ENCODE measurements at regions not wholly inside any gene's neighbourhood (a gene's known extent, or its start where the extent isn't known, plus 50 kb on each side); places are given as distances from the start of the nearest gene placed in this dataset.
"Not testable (repeated sequence)": the region's sequence is repeated elsewhere in the genome, so short reads cannot be mapped to it uniquely, and the experiment has no call there.

DNA sequence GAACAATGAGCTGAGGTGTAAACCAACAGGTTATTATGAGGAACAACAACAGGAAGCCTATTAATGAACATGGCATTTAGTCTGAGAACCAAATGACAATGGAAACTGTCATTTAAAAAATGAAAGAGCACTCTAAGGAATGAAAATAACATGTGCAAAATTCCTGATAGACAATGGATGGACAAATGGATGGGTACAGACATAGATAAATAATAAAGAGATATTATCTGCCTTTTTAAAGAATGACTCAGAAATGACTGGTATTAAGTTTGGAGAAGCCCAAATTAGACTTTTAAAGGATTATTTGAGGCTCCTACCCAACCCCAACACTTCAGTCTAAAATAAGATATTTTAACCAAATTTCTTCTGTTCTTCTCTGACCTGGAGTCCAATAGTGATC, 650.5 kb upstream of the ZNF385D start:
- no peak for DNase-seq

DNA sequence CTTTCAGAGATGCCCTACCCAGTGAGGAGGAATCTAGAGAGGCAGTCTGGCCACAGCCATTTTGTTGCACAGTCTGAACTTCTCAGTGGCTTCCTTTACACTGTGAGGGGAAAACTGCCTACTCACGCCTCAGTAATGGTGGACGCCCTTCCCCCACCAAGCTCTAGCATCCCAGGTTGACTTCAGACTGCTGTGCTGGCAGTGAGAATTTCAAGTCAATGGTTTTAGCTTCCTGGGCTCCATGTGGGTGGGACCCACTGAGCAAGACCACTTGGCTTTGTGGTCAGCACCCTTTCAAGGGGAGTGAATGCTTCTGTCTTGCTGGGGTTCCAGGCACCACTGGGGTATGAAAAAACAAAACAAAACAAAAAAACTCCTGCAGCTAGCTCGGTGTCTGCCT, 663.2 kb upstream of the ZNF385D start:
- DNase-seq, result no peak

DNA sequence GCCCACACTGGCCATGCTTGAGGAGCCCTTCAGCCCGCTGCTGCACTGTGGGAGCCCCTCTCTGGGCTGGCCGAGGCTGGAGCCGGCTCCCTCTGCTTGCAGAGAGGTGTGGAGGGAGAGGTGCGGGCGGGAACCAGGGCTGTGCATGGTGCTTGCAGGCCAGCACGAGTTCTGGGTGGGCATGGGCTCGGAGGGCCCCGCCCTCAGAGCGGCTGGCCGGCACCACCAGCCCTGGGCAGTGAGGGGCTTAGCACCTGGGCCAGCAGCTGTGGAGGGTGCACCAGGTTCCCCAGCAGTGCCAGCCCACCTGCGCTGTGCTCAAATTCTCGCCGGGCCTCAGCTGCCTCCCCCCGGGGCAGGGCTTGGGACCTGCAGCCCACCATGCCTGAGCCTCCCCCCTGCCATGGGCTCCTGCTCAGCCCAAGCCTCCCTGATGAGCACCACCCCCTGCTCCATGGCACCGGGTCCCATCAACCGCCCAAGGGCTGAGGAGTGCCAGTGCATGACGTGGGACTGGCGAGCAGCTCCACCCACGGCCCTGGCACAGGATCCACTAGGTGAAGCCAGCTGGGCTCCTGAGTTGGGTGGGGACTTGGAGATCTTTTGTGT, 665.9 kb upstream of the ZNF385D start:
- DNase-seq, result not testable (repeated sequence)

DNA sequence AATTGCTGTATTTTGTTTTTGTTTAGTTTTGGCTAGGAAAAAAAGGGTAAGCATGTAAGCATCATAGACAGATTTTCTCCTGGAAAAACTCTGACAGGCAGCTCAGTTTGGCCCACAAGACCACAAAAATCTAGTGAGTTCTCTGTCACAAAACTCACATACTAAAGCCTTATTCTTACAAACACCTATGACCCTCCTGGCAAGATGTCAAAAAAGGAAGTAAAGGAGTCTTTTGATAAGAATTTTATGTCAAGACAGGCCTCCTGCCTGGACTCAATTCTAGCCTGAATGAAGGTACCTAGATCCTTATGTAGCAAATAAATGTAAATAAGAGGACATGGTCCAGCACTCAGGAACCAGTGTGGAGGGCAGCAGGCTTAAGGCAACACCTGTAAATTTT, 668.3 kb upstream of the ZNF385D start:
- DNase-seq, result no peak

DNA sequence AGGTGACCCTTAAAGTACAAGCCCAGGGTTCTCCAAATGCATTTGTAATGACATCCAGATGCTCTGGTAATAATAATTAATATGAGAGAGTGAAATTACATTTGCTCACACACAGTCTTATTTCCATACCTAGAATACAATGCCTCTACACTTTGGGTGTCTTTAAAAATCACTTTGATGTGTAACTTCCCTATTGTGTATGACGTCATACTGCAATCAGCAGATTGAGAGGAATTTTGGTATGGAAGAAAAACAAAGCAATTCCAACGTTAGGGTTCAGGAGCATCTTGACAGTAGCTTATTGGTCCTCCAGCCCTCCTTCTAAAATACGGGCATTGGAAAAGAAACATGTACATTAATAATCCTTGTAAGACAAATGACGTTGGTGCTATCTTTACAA, 670.6 kb upstream of the ZNF385D start:
- no peak for DNase-seq

DNA sequence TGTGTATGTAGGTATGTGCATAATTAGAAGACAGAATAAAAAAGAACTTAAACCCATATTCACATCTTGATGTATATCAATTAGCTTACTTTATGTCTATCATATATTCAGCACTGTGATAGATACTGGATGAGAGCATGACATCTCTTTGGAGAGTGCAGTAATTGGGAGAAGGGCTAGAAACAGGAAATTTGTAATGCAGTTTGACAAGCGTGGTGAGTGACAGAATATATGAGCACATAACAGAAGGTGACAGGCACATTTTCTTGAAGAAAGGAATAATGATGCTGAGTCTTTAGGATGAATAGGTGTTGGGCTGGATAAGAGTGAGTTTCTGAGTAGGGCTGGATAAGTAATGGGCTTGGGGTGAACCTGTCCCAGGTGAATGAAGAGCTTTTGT, 680.3 kb upstream of the ZNF385D start:
- no peak for DNase-seq

DNA sequence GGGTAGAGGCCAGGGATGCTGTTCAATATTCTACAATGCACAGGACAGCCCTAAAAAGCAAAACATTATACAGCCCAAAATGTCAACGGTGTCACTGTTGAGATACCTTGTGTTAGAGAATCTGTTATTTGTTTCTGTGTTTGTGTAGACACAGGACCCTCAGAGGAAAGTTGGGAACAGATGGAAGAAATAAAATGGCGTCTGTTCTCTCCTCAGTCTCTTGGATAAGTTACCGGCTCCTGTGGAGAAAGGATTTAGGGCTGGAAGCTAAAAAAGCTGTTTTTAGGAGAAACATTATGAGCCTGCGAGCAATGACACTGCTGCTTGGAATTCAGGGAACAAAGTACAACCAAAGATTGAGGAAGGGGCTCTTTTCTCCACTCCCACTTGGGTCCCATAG, 688.6 kb upstream of the ZNF385D start:
- no peak for DNase-seq

DNA sequence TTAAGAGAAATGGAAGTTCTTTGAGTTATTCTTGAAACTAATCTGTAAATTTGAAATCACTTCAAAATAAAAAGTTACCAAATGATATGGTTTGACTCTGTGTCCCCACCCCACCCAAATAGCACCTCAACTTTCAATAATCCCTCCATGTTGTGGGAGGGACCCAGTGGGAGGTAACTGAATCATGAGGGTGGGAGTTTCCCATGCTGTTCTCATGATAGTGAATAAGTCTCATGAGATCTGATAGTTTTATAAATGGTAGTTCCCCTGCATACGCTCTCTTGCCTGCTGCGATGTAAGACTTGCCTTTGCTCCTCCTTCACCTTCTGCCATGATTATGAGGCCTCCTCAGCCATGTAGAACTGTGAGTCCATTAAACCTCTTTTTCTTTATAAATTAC, 690.7 kb upstream of the ZNF385D start:
- DNase-seq, result no peak

DNA sequence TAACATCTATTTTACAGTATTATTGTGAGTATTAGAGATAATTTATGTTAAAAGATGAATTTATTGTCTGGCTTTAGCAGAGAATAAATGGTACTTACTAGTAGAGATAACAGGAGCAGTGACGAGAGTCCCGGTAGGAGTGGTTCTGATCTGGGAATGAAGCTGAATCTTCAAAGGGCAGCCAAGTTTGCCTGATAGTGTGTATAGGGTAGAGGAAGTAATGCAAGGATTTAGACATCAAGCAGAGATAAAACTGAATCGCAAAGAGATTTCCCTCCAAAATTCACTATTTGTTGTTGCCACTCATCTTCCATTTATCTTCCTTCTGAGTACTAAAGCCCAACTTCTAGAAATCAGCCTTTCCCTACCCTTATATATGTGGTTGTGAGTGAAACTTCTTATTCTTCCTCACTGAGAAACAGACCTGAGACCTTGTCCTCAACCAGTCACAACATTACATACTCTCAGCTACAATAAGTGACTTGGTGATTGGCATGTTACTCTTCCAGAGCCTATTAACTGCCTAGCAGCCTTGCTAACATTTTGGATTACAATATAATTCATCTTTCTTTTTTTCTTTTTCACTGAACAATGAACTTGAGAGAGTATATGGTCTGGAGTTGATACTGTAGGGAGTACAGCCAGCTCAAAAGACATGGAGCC, 692.7 kb upstream of the ZNF385D start:
- DNase-seq, result no peak

DNA sequence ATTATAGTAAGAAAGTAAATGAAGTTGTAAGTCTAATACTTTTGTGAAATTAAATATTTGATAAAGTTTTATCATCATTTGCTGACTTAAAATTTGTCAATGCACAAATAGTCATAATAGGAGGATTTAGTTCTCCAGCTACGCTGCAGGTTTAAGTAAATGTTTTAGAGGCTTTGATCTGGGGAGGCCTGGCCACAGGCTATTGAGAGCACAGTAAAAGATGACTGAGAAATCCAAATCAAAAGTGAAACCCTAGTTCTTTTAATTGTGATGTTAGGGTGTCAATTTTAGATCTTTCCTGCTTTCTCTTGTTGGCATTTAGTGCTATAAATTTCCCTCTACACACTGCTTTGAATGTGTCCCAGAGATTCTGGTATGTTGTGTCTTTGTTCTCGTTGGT, 694.3 kb upstream of the ZNF385D start:
- not testable (repeated sequence) for DNase-seq

DNA sequence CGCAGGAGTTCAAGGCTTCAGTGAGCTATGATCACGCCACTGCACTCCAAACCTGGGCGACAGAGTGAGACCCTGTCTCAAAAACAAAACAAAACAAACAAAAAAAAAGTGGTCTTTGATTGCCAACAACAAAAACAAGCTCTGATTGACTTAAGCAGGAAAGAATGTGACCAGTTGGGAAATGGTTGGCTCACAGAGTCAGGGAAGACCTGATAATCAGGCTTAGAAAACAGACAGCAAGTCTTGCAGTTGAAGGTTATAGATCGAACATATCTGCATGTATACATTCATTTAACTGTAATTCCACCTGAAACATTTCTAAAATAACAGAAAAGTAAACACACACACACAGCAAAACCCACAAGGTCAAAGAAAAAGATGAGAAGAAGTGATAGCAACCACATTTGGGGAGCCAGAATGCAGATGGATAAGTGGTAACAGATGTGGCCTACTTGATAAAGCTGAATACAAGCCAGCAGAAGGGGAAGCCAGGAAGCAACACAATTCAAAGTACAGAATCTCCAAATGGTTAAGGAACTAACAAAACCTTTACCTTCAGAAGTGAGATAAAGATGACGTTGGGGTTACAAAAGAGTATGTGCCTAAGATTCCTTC, 699.9 kb upstream of the ZNF385D start:
- no peak for DNase-seq

DNA sequence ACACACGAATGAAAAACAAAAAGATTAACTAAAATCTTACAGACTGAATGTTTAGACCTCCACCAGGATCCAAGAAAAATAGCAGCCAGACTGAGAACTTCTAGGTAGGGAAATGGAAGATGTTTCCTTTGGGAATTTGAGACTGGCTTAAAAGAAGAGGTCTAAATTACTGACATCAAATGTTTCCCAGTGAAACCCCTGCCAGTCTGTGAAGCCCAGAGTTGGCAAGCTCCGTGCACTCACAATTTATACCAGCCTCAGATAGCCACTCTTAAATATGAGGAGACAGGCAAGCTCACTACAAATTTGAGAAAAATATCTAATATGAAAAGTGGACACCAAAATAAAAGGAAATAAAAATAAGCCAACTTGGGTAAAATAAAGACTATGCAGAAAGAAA, 700.5 kb upstream of the ZNF385D start:
- DNase-seq, result no peak

DNA sequence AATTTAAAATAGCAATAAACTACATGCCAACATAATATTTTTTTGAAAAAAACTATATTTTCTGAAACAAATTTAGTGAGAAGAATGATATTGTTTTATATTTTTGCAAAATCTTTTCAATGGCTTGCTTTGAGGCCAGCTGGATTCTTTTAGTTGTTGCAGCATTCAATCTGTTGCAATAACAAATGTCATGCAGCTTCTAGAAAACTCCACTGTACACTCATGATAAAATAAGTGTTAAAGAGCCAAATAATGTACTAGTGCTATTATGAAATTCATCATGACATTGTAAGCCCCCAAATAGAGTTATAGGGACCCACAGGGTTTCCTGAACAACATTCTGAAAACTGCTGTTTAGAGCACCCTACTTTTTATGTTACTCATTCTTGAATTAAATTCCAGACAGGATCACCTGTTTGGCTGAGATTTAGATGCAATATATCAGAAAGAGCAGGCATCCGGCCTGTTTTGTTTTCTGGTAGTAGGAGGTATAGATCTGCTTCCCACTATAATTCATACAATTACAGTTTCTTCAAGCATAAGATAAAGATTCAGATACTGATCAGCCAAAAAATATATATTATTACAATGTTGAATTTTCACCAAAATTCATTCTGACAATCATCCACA, 703.0 kb upstream of the ZNF385D start:
- no peak for DNase-seq

DNA sequence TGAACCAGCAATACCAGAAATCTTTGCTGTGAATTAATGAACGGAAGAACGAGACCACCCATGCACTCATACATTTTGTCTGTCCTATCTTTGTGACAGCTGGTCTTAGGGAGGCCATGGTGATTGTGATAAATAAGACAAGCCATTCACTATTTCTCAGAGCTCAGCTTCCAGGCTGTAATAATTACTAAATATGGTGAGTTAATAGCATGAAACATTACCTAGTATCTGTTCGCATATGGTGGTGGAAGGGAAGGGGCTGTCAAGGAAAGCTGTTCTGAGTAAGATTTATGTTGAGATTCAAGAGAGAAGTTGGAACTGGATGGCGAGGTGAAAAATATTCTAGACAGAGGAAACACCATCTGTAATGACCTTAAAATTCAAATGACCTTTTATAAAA, 719.0 kb upstream of the ZNF385D start:
- no peak for DNase-seq

DNA sequence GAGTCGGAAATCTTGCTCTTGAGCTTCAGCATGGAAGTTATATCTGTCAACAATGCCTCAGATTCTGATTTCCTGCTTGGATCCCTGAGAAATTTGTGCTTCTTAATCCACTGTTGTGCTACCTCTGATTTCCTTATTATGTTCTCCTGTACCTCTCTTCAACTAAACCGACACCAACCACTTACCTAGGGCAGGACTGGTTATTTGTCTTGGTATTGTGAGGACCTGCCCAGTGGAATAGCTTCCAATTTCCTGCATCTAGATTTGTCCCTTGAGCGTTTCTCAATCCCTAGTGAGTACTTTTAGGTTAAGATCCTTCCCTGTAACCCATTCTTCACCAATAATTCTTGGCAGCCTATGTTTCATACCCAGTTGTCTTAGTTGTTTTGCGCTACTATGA, 720.5 kb upstream of the ZNF385D start:
- DNase-seq, result no peak

DNA sequence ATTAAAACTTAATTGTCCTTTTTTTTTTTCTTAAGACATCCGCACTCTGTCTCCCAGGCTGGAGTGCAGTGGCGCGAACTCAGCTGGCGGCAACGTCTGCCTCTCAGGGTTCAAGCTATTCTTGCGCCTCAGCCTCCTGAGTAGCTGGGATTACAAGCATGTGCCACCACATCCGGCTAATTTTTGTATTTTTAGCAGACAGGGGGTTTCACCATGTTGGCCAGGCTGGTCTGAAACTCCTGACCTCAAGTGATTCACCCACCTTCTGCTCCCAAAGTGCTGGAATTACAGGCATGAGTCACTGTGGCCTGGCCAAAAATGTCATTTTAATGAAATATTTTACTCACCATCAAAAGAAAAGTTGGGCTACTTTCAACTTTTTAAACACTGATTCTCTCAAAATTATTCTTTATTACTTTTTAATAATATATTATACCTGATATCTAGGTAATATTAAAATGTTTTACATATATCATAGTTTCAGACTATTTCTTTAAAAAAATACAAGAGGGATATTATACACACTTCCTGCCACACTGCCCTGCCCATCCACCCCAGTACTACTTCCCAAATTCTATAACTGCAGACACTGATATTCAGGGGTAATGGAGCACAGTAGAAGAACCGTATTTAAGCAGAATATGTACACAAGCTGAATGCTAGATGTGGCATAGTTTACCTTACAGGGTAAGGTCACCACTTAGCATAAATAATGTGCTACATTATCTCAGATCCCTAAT, 723.9 kb upstream of the ZNF385D start:
- DNase-seq, result no peak

DNA sequence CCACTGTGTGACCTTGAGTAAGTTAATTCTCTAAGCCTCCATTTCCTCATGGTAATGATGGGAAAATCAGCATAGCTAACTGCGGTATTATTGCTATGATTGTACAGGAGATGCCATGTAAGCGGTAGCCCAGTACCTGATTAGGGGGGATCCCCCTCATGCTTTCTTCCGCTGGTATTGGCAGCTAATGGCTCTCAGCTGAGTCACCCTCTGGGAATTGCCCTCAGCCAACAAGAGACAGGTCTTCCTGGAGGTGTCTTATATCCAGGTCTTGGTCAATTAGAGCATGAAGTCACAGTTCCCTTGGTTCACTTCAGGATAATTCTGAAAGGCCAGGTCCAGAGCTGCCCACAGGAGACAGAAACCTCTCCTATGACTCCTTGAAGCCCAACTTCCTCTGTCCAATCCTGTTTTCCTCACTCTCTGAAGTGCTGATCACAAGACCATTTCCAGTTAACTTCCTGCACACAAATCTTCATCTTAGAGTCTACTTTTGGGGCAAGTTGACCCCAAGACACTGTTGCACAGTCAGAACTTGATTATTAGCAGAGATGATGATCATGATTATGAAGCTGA, 724.7 kb upstream of the ZNF385D start:
- DNase-seq, result no peak

DNA sequence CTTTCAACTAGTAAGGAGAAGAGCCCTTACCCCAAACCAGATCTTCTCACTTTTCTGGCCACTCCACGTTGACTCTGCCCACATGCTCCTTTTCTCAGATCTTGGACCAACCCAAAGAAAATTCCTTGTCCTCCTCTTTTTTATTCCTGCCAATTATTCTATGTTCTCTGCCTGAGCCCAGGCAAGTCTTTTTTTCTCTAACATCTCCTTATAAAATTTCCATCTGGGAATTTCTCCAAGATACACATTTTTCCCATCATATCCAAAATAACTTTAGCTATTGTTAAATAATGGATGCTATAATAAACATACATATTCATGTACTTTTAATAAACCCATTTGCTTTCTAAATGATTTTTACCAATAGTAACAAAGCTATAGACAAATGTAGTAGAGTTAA, 726.0 kb upstream of the ZNF385D start:
- no peak for DNase-seq

DNA sequence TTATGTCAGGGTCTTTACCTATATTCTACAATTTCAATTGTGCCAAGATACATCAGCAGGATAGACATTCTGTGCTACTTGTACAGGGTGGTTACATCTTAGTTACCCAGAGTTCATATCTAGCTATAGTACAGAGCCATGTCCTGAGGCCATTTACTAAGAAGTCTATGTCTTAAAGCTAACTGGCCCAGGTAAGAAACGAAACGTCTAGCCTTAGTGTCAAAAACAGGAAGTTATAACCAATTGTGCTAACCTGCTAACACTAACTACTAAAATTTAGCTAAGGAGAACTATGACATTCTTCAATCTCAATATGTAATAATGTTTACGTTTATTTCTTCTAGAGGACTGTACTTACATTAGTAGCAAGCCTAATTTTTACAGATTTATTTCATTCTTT, 717.2 kb upstream of the UBE2E2 start:
- no peak for DNase-seq

DNA sequence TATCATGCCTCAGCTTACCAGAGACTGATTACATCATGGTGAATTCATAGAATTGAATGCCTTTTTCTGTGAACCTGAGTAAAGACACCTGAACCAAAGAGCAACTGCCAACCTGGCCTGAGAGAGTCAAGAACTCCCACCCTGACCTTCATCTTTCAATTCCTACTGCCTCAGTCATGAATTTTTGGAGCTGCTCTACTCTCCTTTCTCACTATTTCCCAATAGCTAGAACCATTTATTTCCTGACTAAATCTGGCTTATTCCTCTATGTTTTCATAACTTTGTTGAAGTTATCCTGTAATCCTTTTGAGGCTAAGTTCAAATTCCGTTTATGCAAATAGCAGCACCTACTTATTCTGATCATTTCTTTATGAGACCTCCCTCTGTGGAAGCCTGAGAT, 712.4 kb upstream of the UBE2E2 start:
- DNase-seq, result no peak

DNA sequence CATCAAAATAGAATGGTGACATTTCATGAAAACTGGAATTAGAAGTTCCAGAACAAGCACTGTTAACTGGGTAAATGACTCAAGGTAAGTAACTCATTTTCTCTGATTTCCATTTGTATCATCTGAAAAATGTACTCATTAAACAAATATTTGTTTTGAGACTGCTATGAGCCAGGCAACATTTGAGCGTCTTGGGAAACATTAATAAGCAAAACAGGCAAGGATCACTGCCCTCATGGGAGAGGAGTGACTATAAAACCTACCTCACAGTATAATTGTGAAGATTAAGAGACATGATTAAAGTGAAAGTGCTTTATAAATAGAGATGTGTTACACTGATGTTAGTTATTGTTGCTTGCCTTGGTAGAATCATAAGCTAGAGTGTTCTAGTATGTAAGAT, 711.8 kb upstream of the UBE2E2 start:
- no peak for DNase-seq

DNA sequence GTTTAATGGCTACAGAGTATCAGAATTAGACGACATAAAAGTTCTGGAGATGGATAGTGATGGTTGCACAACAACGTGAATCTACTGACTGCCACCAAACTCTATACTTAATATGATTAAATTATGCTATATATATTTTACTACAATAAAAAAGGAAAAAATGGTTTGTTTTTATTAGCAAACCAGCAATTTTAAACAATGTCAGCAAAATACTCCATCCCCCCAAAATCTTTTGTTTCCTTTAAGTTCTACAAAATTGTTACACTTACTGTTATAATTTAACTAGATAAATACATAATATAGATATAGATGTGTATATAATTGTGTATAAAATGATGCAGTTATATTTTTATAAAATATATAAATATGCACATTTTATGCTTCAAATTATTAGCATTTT, 710.8 kb upstream of the UBE2E2 start:
- DNase-seq, result no peak

DNA sequence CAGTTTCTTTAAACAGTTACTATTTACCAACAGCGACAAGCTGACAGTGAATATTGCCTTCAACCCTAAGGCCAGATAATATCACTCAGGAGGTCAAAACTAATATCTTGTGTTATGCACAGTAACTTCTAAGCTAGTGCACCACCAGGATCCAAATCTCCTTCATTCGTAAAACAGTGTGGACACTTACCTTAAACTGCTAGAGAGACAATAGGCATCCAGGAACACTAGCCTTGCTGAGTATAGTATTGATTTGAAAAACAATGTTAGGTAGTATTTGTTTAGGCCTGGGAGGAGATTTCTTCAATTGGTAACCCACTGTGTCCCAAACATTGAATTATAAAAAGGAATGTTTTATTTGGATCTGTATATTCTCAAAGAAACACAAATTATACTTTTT, 707.9 kb upstream of the UBE2E2 start:
- DNase-seq, result no peak

Data from NCI-H2227 treated with DMSO at 0.1 percent for 48 hours (cell line).